Gastroesophageal sphincter (tissue), 3 donors: ENCODE measurements at regions not wholly inside any gene's neighbourhood (a gene's known extent, or its start where the extent isn't known, plus 50 kb on each side); places are given as distances from the start of the nearest gene placed in this dataset.

Experiments
- CTCF ChIP-seq, 4 experiments: fragments of 200-600 bp in 2 of 4; fragments of 450-650 bp in 2 of 4; sonication (generic) in 1 of 4; IDR thresholded peaks; one replicate each; pipeline ENCODE4 v1.5.1; 2017 to 2019; ENCODE audit warnings: antibody characterized with exemption in 4 of 4, mild to moderate bottlenecking in 2 of 4, moderate library complexity in 2 of 4
- POLR2AphosphoS5 ChIP-seq: sonication (generic); formaldehyde crosslinking; IDR thresholded peaks from one replicate; pipeline ENCODE4 v1.6.1; 2017; ENCODE audit warnings: antibody characterized with exemption

DNA sequence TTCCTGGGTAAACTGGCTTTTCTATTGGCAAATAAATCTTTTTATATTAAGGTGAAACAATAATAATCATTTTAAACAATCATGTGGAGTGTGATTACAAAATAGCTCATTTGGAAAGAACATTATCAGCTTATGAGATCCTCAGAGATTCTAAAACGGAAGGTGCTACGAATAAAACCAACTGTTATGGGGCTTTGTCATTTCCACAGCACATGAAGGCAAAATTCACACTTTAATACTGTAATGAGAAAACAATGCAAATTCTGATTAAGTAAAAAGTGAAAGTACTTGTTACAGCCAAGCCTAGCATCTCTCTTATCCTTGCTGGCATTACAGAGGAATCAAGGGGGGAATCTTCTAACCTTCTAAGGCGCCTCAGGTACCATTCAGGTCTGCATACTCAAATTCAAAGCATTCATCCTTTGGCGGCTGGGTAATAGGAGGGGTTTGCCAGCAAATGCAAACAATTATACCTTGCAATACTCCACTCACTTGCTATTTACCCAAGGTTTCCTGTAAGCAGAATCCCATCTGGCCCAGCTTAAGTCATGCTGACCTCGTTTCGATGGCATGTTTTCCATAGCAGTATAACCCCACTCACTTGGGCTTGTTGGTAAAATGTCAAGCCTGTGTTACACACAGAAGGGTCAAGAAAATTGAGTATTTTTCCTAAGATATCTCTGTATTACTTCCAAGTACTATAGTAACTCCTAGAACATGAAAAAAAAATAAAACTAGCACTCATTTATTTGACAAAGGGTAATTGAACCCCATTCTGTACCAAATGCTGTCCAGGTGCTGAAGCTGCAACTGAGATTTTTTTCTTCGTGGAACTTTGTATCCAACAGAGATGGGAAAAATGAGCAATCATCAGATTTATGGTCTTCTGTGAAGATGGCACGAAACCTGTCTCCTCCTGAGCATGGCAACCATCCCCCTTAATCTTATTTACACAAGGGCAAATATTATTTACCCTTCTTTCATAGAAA, 183.7 kb upstream of the LMCD1 start:
- TF ChIP-seq CTCF (IDR thresholded peaks at IDR 0.05): no peak
- TF ChIP-seq POLR2AphosphoS5: no peak
